ENCODE measurements at regions not wholly inside any gene's neighbourhood (a gene's known extent, or its start where the extent isn't known, plus 50 kb on each side); places are given as distances from the start of the nearest gene placed in this dataset.

GRCh38 chr17:33473061-33473460 is 180.0 kb upstream of the ASIC2 start:
- intact Hi-C loops (cut with micrococcal nuclease; ENCODE audit: unreplicated experiment) (no loop called here), in situ Hi-C loops (cut with MboI) (no loop called here)
- ChIA-PET RAD21 (ENCODE audit: unreplicated experiment) (no interaction called here), CTCF (no interaction called here), SMC1A (ENCODE audit: uncharacterized antibody, unreplicated experiment) (no interaction called here), POLR2A (no interaction called here)
- 17% methylated on average over 3 of the region's 3 CpGs for WGBS (ENCODE audit: insufficient coverage, insufficient replicate concordance, low lambda C conversion rate, missing lambda C conversion rate)
- no peak for ATAC-seq
- no peaks in the 10 kb centered on the region for H4K20me1 ChIP-seq (ENCODE audit: control insufficient read depth, insufficient read depth)
- no peak overlapping the region for H2AFZ ChIP-seq (ENCODE audit: control insufficient read depth, low read depth, low read length)
- DNase-seq (ENCODE audit: low read depth, low spot score) = no peak
- no peaks in the 10 kb centered on the region for H3K36me3 ChIP-seq (ENCODE audit: control insufficient read depth in 2 of 2, insufficient read depth in 2 of 2, low read length in 1 of 2)
- H3K9me3 ChIP-seq (replicated peaks; ENCODE audit: control insufficient read depth, insufficient read depth, low read length) = no peaks in the 10 kb centered on the region
- no peak overlapping the region for H3K9ac ChIP-seq (ENCODE audit: control insufficient read depth, insufficient read depth, low read length)
- H3K79me2 ChIP-seq (ENCODE audit: control insufficient read depth, insufficient read depth, low read length) = no peaks in the 10 kb centered on the region
- no peaks in the 10 kb centered on the region for H3K27me3 ChIP-seq (replicated peaks in 1 of 2; ENCODE audit: control insufficient read depth in 2 of 2, insufficient read depth in 2 of 2, low read length in 1 of 2)
- no TSS peak for BruUV-seq (replicated peaks)
- no peak overlapping the region for H3K4me3 ChIP-seq
- H3K4me2 ChIP-seq (ENCODE audit: control insufficient read depth, insufficient read depth) = no peak overlapping the region
- no peak overlapping the region for H3K27ac ChIP-seq (ENCODE audit: control insufficient read depth, insufficient read depth)
- H3K4me1 ChIP-seq (ENCODE audit: control insufficient read depth, insufficient read depth, low read length) = no peaks in the 10 kb centered on the region
- no peak for TF ChIP-seq STAT3 (IDR thresholded peaks at IDR 0.05; ENCODE audit: low read depth, low read length)
- no peak for TF ChIP-seq SMC3 (IDR thresholded peaks at IDR 0.05; ENCODE audit: borderline replicate concordance, low read length)
- TF ChIP-seq IRF5 (IDR thresholded peaks at IDR 0.05; ENCODE audit: borderline replicate concordance) = no peak
- no peak for TF ChIP-seq RAD21 (IDR thresholded peaks at IDR 0.05; ENCODE audit: insufficient read depth, low read depth, low read length)
- no peak for FAIRE-seq

GRCh38 chr17:33474789-33475188 is 181.7 kb upstream of the ASIC2 start:
- ATAC-seq (no peak), FAIRE-seq (no peak), DNase-seq (ENCODE audit: low read depth, low spot score) (no peak)
- intact Hi-C loops (cut with micrococcal nuclease; ENCODE audit: unreplicated experiment) = no loop called here
- H3K4me2 ChIP-seq (ENCODE audit: control insufficient read depth, insufficient read depth) = no peak overlapping the region
- no peaks in the 10 kb centered on the region for H4K20me1 ChIP-seq (ENCODE audit: control insufficient read depth, insufficient read depth)
- ChIA-PET RAD21 (ENCODE audit: unreplicated experiment) (no interaction called here), POLR2A (no interaction called here), CTCF (no interaction called here), SMC1A (ENCODE audit: uncharacterized antibody, unreplicated experiment) (interaction anchor here (0.6 kb wide), 1 partner anchor 307 kb away, joined by 3 read pairs; no protein-coding TSS in a partner anchor)
- H3K4me3 ChIP-seq = no peak overlapping the region
- WGBS (ENCODE audit: insufficient coverage, insufficient replicate concordance, low lambda C conversion rate, missing lambda C conversion rate) = 38% methylated on average over 5 of the region's 5 CpGs
- no peaks in the 10 kb centered on the region for H3K36me3 ChIP-seq (ENCODE audit: control insufficient read depth in 2 of 2, insufficient read depth in 2 of 2, low read length in 1 of 2)
- in situ Hi-C loops (cut with MboI) = no loop called here
- no peaks in the 10 kb centered on the region for H3K9me3 ChIP-seq (replicated peaks; ENCODE audit: control insufficient read depth, insufficient read depth, low read length)
- H3K79me2 ChIP-seq (ENCODE audit: control insufficient read depth, insufficient read depth, low read length) = no peaks in the 10 kb centered on the region
- no peak overlapping the region for H2AFZ ChIP-seq (ENCODE audit: control insufficient read depth, low read depth, low read length)
- no TSS peak for BruUV-seq (replicated peaks)
- no peaks in the 10 kb centered on the region for H3K4me1 ChIP-seq (ENCODE audit: control insufficient read depth, insufficient read depth, low read length)
- H3K9ac ChIP-seq (ENCODE audit: control insufficient read depth, insufficient read depth, low read length) = no peak overlapping the region
- no peak overlapping the region for H3K27ac ChIP-seq (ENCODE audit: control insufficient read depth, insufficient read depth)
- H3K27me3 ChIP-seq (replicated peaks in 1 of 2; ENCODE audit: control insufficient read depth in 2 of 2, insufficient read depth in 2 of 2, low read length in 1 of 2) = peaks cover 0 to 2% of the 10 kb centered on the region in 2 experiments; a peak in 1 of 4 replicates
- TF ChIP-seq RELB (IDR thresholded peaks at IDR 0.05; ENCODE audit: low read depth) (no peak), HSF1 (IDR thresholded peaks at IDR 0.05; ENCODE audit: low read depth, low read length) (no peak), CTCF (IDR thresholded peaks at IDR 0.05 in 2 of 3, conservative IDR thresholded peaks at IDR 0.05 in 1 of 3; ENCODE audit: control insufficient read depth in 2 of 3, extremely low read depth in 1 of 3, insufficient read depth in 1 of 3, low read depth in 3 of 3, low read length in 3 of 3) (no peak)

All from GM12878 (cell line).